Stomach (tissue), 8 donors: ENCODE measurements at regions not wholly inside any gene's neighbourhood (a gene's known extent, or its start where the extent isn't known, plus 50 kb on each side); places are given as distances from the start of the nearest gene placed in this dataset.
"Not testable (repeated sequence)": the region's sequence is repeated elsewhere in the genome, so short reads cannot be mapped to it uniquely, and the experiment has no call there.

Source experiments
- DNase-seq, 2 donors: peaks; one replicate each; pipeline versions ENCODE4 v3.0.0 to v3.0.0-alpha.2; 2013 to 2019
- H3K27ac ChIP-seq, 5 donors: fragments of 200-600 bp in 4 of 5; sonication (generic) in 4 of 5; one replicate each; pipeline ENCODE4 v1.5.1; 2013 to 2019; ENCODE audit warnings: mild to moderate bottlenecking in 1 of 5, moderate library complexity in 1 of 5
- H3K27me3 ChIP-seq, 3 donors: fragments of 200-600 bp; sonication (generic); one replicate each; pipeline ENCODE4 v1.5.1; 2017 to 2019; ENCODE audit warnings: mixed run types in 1 of 3
- H3K36me3 ChIP-seq, 4 donors: fragments of 200-600 bp; sonication (generic); 1 replicate in 3 of 4; 2 replicates in 1 of 4; pipeline ENCODE4 v1.5.1; 2016 to 2019
- H3K4me1 ChIP-seq, 4 donors: fragments of 200-600 bp; sonication (generic); one replicate each; pipeline ENCODE4 v1.5.1; 2016 to 2019
- H3K4me3 ChIP-seq, 4 donors: fragments of 200-600 bp; sonication (generic) in 3 of 4; one replicate each; pipeline ENCODE4 v1.5.1; 2016 to 2019; ENCODE audit warnings: mild to moderate bottlenecking in 1 of 4
- H3K9me3 ChIP-seq, 4 donors: fragments of 200-600 bp; sonication (generic); one replicate each; pipeline ENCODE4 v1.5.1; 2016 to 2019
- EP300 ChIP-seq: sonication (generic); formaldehyde crosslinking; IDR thresholded peaks from one replicate; pipeline ENCODE4 v1.6.1; 2017; ENCODE audit warnings: antibody characterized with exemption
- POLR2A ChIP-seq, 4 donors: fragments of 450-650 bp; IDR thresholded peaks; one replicate each; pipeline ENCODE4 v1.6.1; 2016; ENCODE audit warnings: antibody characterized with exemption in 4 of 4, control low read depth in 2 of 4, mild to moderate bottlenecking in 1 of 4, moderate library complexity in 1 of 4
- POLR2AphosphoS5 ChIP-seq, 3 donors: sonication (generic); formaldehyde crosslinking; IDR thresholded peaks; one replicate each; pipeline ENCODE4 v1.6.1; 2016; ENCODE audit warnings: antibody characterized with exemption in 3 of 3
- WGBS, 5 donors: extraction: QIAGEN DNeasy Blood & Tissue Kit in 3 of 5; methylation state at CpG; one replicate each; pipeline versions ENCODE4 v1.1.5 to v1.1.7; 2013 to 2018; 5-methylcytosine and 5-hydroxymethylcytosine counted together
- intact Hi-C: fragments of 100-400 bp; cut with DNase I; formaldehyde crosslinking; loops from one replicate; pipeline ENCODE4 v1.15.1; 2023; ENCODE audit warnings: low total_unique reads
- TF ChIP-seq, protein P1 (sequence below), 7 experiments: fragments of 450-650 bp in 4 of 7; fragments of 200-600 bp in 3 of 7; sonication (generic) in 3 of 7; IDR thresholded peaks; one replicate each; pipeline ENCODE4 v1.5.1; 2016 to 2019; ENCODE audit warnings: antibody characterized with exemption in 7 of 7, control low read depth in 2 of 7, mild to moderate bottlenecking in 1 of 7
- donor health status: healthy with polysubstance abuse.
- donor health status: Bipolar disorder and iron deficiency.
- donor health status: healthy.

DNA sequence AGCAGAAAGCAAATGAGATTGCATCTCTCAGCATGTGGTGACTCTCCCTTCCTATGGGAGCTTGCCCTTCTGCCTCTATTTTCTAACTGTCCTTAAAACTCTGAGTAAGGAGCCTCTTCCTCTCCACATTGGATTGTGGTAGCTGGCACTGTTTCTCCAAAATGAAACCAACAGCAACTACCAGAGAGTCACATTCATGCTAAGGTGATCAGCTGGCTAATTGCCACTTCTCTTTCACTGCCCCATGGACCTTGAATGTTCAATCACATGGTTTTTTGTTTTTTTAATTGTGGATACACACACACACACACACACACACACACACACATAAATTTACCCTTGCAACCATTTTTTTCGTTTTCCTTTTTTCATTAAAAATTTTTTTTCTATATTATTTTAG is 154.7 kb upstream of the TSC22D1 start:
- Histone ChIP-seq H3K4me3 (no peak overlapping the region), H3K27ac (no peak overlapping the region), H3K9me3 (no peaks in the 10 kb centered on the region), H3K4me1 (peaks cover 4 to 36% (median 12%) of the 10 kb centered on the region in 4 donors), H3K36me3 (no peaks in the 10 kb centered on the region), H3K27me3 (no peaks in the 10 kb centered on the region)
- no peak for DNase-seq
- TF ChIP-seq, protein P1, sequence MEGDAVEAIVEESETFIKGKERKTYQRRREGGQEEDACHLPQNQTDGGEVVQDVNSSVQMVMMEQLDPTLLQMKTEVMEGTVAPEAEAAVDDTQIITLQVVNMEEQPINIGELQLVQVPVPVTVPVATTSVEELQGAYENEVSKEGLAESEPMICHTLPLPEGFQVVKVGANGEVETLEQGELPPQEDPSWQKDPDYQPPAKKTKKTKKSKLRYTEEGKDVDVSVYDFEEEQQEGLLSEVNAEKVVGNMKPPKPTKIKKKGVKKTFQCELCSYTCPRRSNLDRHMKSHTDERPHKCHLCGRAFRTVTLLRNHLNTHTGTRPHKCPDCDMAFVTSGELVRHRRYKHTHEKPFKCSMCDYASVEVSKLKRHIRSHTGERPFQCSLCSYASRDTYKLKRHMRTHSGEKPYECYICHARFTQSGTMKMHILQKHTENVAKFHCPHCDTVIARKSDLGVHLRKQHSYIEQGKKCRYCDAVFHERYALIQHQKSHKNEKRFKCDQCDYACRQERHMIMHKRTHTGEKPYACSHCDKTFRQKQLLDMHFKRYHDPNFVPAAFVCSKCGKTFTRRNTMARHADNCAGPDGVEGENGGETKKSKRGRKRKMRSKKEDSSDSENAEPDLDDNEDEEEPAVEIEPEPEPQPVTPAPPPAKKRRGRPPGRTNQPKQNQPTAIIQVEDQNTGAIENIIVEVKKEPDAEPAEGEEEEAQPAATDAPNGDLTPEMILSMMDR (IDR thresholded peaks at IDR 0.05), result no peak
- TF ChIP-seq POLR2A (IDR thresholded peaks at IDR 0.05) (no peak), POLR2AphosphoS5 (IDR thresholded peaks at IDR 0.05) (no peak), EP300 (no peak)
- WGBS, 5 donors, result 0 to 44% (median 0%) methylated on average over 1 of the region's 1 CpG
- intact Hi-C loops, result no loop called here

- intact Hi-C loops, result no loop called here
- Histone ChIP-seq H3K4me1 (peaks cover 0 to 29% (median 9%) of the 10 kb centered on the region in 4 donors), H3K4me3 (no peak overlapping the region), H3K27ac (no peak overlapping the region), H3K27me3 (no peaks in the 10 kb centered on the region), H3K36me3 (no peaks in the 10 kb centered on the region), H3K9me3 (no peaks in the 10 kb centered on the region)
- DNase-seq, result no peak
- WGBS, 5 donors, result 67 to 83% (median 75%) methylated on average over 15 of the region's 15 CpGs
- TF ChIP-seq, protein P1 (IDR thresholded peaks at IDR 0.05), result no peak
- TF ChIP-seq POLR2A (IDR thresholded peaks at IDR 0.05), result no peak
- no peak for TF ChIP-seq EP300
- no peak for TF ChIP-seq POLR2AphosphoS5 (IDR thresholded peaks at IDR 0.05)
Measured at GRCh38 chr13:44730099-44730498, 154.0 kb upstream of the TSC22D1 start.

GRCh38 chr13:44727591-44727990 is 151.5 kb upstream of the TSC22D1 start:
- DNase-seq, H3K36me3 ChIP-seq, intact Hi-C loops, H3K27me3 ChIP-seq, H3K4me1 ChIP-seq, H3K4me3 ChIP-seq, H3K27ac ChIP-seq, H3K9me3 ChIP-seq: not testable (repeated sequence)
- 81 to 93% (median 88%) methylated on average over 7 of the region's 7 CpGs for WGBS, 5 donors

DNA sequence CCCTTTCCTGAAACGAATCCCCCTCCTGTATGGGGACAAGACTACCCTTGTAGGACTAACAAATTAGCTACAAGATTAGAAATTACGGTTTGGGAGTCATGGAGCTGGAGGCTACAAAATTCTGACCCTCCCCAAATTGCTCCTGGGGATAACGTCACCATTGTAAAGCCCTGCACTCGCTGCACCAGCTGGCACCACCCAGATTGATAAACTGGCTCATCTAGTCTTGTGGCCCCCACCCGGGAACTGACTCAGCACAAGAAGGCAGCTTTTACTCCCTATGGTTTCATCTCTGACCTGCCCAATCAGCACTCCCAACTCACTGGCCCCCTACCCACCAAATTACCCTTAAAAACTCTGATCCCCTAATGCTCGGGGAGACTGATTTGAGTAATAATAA is 150.6 kb upstream of the TSC22D1 start:
- TF ChIP-seq POLR2A (IDR thresholded peaks at IDR 0.05) (no peak), EP300 (no peak), POLR2AphosphoS5 (IDR thresholded peaks at IDR 0.05) (no peak)
- TF ChIP-seq, protein P1 (IDR thresholded peaks at IDR 0.05), result no peak
- no peaks in the 10 kb centered on the region for H3K36me3 ChIP-seq
- H3K4me3 ChIP-seq, result no peak overlapping the region
- no peaks in the 10 kb centered on the region for H3K4me1 ChIP-seq
- no peaks in the 10 kb centered on the region for H3K27me3 ChIP-seq
- intact Hi-C loops, result no loop called here
- H3K27ac ChIP-seq, result no peak overlapping the region
- no peak for DNase-seq
- peaks cover 0 to 10% (median 0%) of the 10 kb centered on the region in 4 donors for H3K9me3 ChIP-seq
- WGBS, 5 donors, result 59 to 66% (median 63%) methylated on average over 6 of the region's 6 CpGs

DNA sequence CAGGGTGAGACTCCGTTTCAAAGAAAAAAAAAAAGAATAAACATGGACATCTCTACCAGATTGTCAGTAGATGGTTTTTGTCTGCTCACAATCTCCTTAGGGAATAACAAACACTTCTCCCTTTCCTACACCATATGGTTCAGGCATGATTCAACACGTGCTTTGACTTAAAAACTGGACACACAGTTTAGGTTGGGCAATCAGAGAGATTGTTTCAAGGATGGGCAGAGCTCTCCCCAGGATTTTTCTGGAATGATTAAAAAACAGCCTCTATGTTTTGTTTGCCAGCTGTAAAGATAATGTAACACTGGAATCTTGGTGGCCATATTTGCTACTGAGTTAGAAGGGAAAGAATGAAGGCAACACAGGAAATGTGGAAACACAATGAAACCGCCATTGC is 150.1 kb upstream of the TSC22D1 start:
- DNase-seq, result no peak

More for the DNA sequence above, 150.1 kb upstream of the TSC22D1 start:
- Histone ChIP-seq H3K9me3 (peaks cover 0 to 10% (median 0%) of the 10 kb centered on the region in 4 donors), H3K27me3 (no peaks in the 10 kb centered on the region), H3K4me1 (no peaks in the 10 kb centered on the region), H3K27ac (no peak overlapping the region), H3K4me3 (no peak overlapping the region), H3K36me3 (no peaks in the 10 kb centered on the region)
- TF ChIP-seq EP300 (no peak), POLR2AphosphoS5 (IDR thresholded peaks at IDR 0.05) (no peak), POLR2A (IDR thresholded peaks at IDR 0.05) (no peak)
- TF ChIP-seq, protein P1 (IDR thresholded peaks at IDR 0.05), result no peak
- WGBS, 5 donors, result 82 to 86% (median 84%) methylated on average over 3 of the region's 3 CpGs
- intact Hi-C loops, result no loop called here
